H1 (cell line): ENCODE measurements at regions not wholly inside any gene's neighbourhood (a gene's known extent, or its start where the extent isn't known, plus 50 kb on each side); places are given as distances from the start of the nearest gene placed in this dataset.
A peak's percentile ranks its signal among the peaks of the same experiment; 100 is the strongest.

Experiments
- CTCF ChIA-PET: fragments of 300-600 bp; sonication (Branson Sonifier 250); formaldehyde crosslinking; loops from one replicate; lab custom pipeline; 2021; ENCODE audit not compliant: partially characterized antibody; lab: Charles Lee
- POLR2A ChIA-PET: fragments of 300-600 bp; sonication (Branson Sonifier 250); formaldehyde crosslinking; loops from one replicate; lab custom pipeline; 2021; ENCODE audit warnings: inconsistent platforms; ENCODE audit not compliant: partially characterized antibody; lab: Charles Lee
- DNase-seq, 2 experiments: peaks; one replicate each; pipeline versions ENCODE4 v3.0.0 to v3.0.0-alpha.2; 2010 to 2022; ENCODE audit warnings: low spot score in 2 of 2, low read depth in 1 of 2, mixed read lengths in 1 of 2
- FAIRE-seq: peaks from 2 replicates; lab custom pipeline; 2011; peaks lifted over from hg19 to GRCh38; lab: Jason Lieb, UNC
- H2AFZ ChIP-seq: 2 replicates; pipeline ENCODE4 v1.8.1; 2012; ENCODE audit warnings: low read length, inconsistent platforms
- H2AK5ac ChIP-seq: 2 replicates; pipeline ENCODE4 v1.6.1; 2013; ENCODE audit warnings: low read depth, low read length
- H2BK120ac ChIP-seq: replicated peaks from 2 replicates; pipeline ENCODE3; 2013; ENCODE audit warnings: low read depth, low read length, inconsistent platforms
- H2BK12ac ChIP-seq: 2 replicates; pipeline ENCODE4 v1.6.1; 2013; ENCODE audit warnings: low read depth, low read length
- H2BK15ac ChIP-seq: 2 replicates; pipeline ENCODE4 v1.6.1; 2013; ENCODE audit warnings: low read length
- H2BK20ac ChIP-seq: 2 replicates; pipeline ENCODE4 v1.6.1; 2013; ENCODE audit warnings: low read length
- H2BK5ac ChIP-seq: 2 replicates; pipeline ENCODE4 v1.6.1; 2013; ENCODE audit warnings: low read depth, low read length
- H3K14ac ChIP-seq: 2 replicates; pipeline ENCODE4 v1.6.1; 2013; ENCODE audit warnings: inconsistent platforms; ENCODE audit not compliant: insufficient read length
- H3K18ac ChIP-seq: 2 replicates; pipeline ENCODE4 v1.6.1; 2013; ENCODE audit warnings: low read length; ENCODE audit errors: extremely low read depth
- H3K23ac ChIP-seq: 2 replicates; pipeline ENCODE4 v1.6.1; 2013; ENCODE audit warnings: inconsistent platforms; ENCODE audit not compliant: insufficient read length
- H3K23me2 ChIP-seq: 2 replicates; pipeline ENCODE4 v1.6.1; 2013; ENCODE audit warnings: low read depth, low read length
- H3K27ac ChIP-seq: 2 replicates; pipeline ENCODE4 v1.6.1; 2011; ENCODE audit warnings: low read depth, low read length, inconsistent platforms
- H3K27me3 ChIP-seq, 4 experiments: replicated peaks in 1 of 4; 1 replicate in 1 of 4; 2 replicates in 3 of 4; pipeline versions ENCODE4 v1.6.1 to v1.8.1; 2011 to 2013; ENCODE audit warnings: low read length in 3 of 4, mild to moderate bottlenecking in 3 of 4, inconsistent platforms in 2 of 4, mixed read lengths in 2 of 4, moderate library complexity in 1 of 4; ENCODE audit not compliant: control insufficient read depth in 3 of 4, insufficient read depth in 3 of 4; ENCODE audit errors: extremely low read depth in 1 of 4
- H3K36me3 ChIP-seq, 4 experiments: 2 replicates each; pipeline versions ENCODE4 v1.6.1 to v1.8.1; 2011 to 2013; ENCODE audit warnings: mild to moderate bottlenecking in 4 of 4, low read length in 3 of 4, moderate library complexity in 2 of 4, control low read depth in 1 of 4, inconsistent platforms in 1 of 4; ENCODE audit not compliant: insufficient read depth in 4 of 4, control insufficient read depth in 2 of 4
- H3K4ac ChIP-seq: replicated peaks from 2 replicates; pipeline ENCODE3; 2013; ENCODE audit warnings: low read length, low read depth, mixed read lengths, inconsistent platforms; ENCODE audit not compliant: insufficient read length
- H3K4me1 ChIP-seq, 4 experiments: replicated peaks in 1 of 4; 1 replicate in 1 of 4; 2 replicates in 3 of 4; pipeline versions ENCODE4 v1.6.1 to v1.8.1; 2011 to 2013; ENCODE audit warnings: low read length in 3 of 4, inconsistent platforms in 2 of 4, mixed read lengths in 1 of 4; ENCODE audit not compliant: insufficient read depth in 4 of 4, control insufficient read depth in 3 of 4
- H3K4me2 ChIP-seq, 2 experiments: 2 replicates each; pipeline versions ENCODE4 v1.6.1 to v1.8.1; 2011 to 2013; ENCODE audit warnings: low read depth in 2 of 2, low read length in 2 of 2, control low read depth in 1 of 2, inconsistent platforms in 1 of 2, mild to moderate bottlenecking in 1 of 2; ENCODE audit not compliant: insufficient read depth in 1 of 2
- H3K4me3 ChIP-seq, 4 experiments: fragments of 200-600, 300-600 bp in 1 of 4; sonication (generic), shearing (Covaris generic), sonication (Bioruptor Twin) in 1 of 4; 2 replicates each; pipeline versions ENCODE4 v1.5.1 to v1.8.1; 2011 to 2016; ENCODE audit warnings: low read length in 4 of 4, low read depth in 3 of 4, control low read depth in 2 of 4, inconsistent platforms in 2 of 4, mild to moderate bottlenecking in 2 of 4, mixed read lengths in 1 of 4, moderate library complexity in 1 of 4; ENCODE audit not compliant: insufficient read depth in 2 of 4; ENCODE audit errors: extremely low read depth in 1 of 4
- H3K56ac ChIP-seq: replicated peaks from 2 replicates; pipeline ENCODE3; 2013; ENCODE audit warnings: low read depth, mild to moderate bottlenecking, mixed read lengths, low read length, inconsistent platforms; ENCODE audit not compliant: insufficient read length
- H3K79me1 ChIP-seq: 2 replicates; pipeline ENCODE4 v1.6.1; 2013; ENCODE audit warnings: low read depth, low read length, control low read depth
- H3K79me2 ChIP-seq, 2 experiments: 2 replicates each; pipeline versions ENCODE4 v1.6.1 to v1.8.1; 2012 to 2013; ENCODE audit warnings: low read length in 2 of 2, mild to moderate bottlenecking in 2 of 2, inconsistent platforms in 1 of 2; ENCODE audit not compliant: insufficient read depth in 2 of 2, control insufficient read depth in 1 of 2
- H3K9ac ChIP-seq, 4 experiments: replicated peaks in 1 of 4; 1 replicate in 1 of 4; 2 replicates in 3 of 4; pipeline versions ENCODE4 v1.6.1 to v1.8.1; 2011 to 2013; ENCODE audit warnings: low read depth in 3 of 4, low read length in 3 of 4, control low read depth in 2 of 4, mild to moderate bottlenecking in 2 of 4, moderate library complexity in 2 of 4, inconsistent platforms in 1 of 4; ENCODE audit errors: extremely low read depth in 1 of 4
- H3K9me3 ChIP-seq, 2 experiments: 2 replicates each; pipeline versions ENCODE4 v1.6.1 to v1.8.1; 2012 to 2013; ENCODE audit warnings: mild to moderate bottlenecking in 2 of 2, moderate library complexity in 2 of 2, control low read depth in 1 of 2, inconsistent platforms in 1 of 2, low read depth in 1 of 2, low read length in 1 of 2, mixed read lengths in 1 of 2; ENCODE audit not compliant: insufficient read depth in 2 of 2
- H4K20me1 ChIP-seq, 2 experiments: replicated peaks in 1 of 2; 2 replicates each; pipeline versions ENCODE3 to v1.8.1; 2011 to 2013; ENCODE audit warnings: inconsistent platforms in 2 of 2, low read length in 2 of 2, mild to moderate bottlenecking in 1 of 2; ENCODE audit not compliant: insufficient read depth in 2 of 2, control insufficient read depth in 1 of 2
- H4K5ac ChIP-seq: 2 replicates; pipeline ENCODE4 v1.6.1; 2013; ENCODE audit warnings: low read length, low read depth, mixed read lengths, inconsistent platforms; ENCODE audit not compliant: insufficient read length
- H4K8ac ChIP-seq: 2 replicates; pipeline ENCODE4 v1.8.0; 2013; ENCODE audit warnings: mild to moderate bottlenecking, moderate library complexity, low read length, inconsistent platforms; ENCODE audit not compliant: insufficient read depth; ENCODE audit errors: extremely low read depth
- H4K91ac ChIP-seq: replicated peaks from 2 replicates; pipeline ENCODE3; 2013; ENCODE audit warnings: low read length, mixed read lengths, inconsistent platforms; ENCODE audit not compliant: insufficient read length
- BCL11A ChIP-seq, 2 experiments: IDR thresholded peaks; one replicate each; pipeline ENCODE4 v1.6.1; 2011; ENCODE audit warnings: low read depth in 2 of 2, low read length in 2 of 2, mild to moderate bottlenecking in 2 of 2
- BRCA1 ChIP-seq: IDR thresholded peaks from 2 replicates; pipeline ENCODE4 v1.6.1; 2012; ENCODE audit warnings: low read depth, low read length, improper control_type of control experiment
- CTBP2 ChIP-seq: IDR thresholded peaks from 2 replicates; pipeline ENCODE4 v1.7.0; 2011; ENCODE audit warnings: borderline replicate concordance, mild to moderate bottlenecking, moderate library complexity, mixed read lengths, low read length; ENCODE audit not compliant: insufficient read depth, insufficient read length
- FOSL1 ChIP-seq: IDR thresholded peaks from 2 replicates; pipeline ENCODE4 v1.6.1; 2011; ENCODE audit warnings: mild to moderate bottlenecking, low read depth, low read length, moderate library complexity; ENCODE audit not compliant: insufficient read depth
- KDM4A ChIP-seq: IDR thresholded peaks from one replicate; pipeline ENCODE4 v1.7.1; 2012; ENCODE audit warnings: low read depth, mild to moderate bottlenecking, moderate library complexity, low read length, inconsistent platforms; ENCODE audit not compliant: severe bottlenecking
- KDM5A ChIP-seq: fragments of 200-600 bp; IDR thresholded peaks from 2 replicates; pipeline ENCODE4 v1.7.1; 2012; ENCODE audit warnings: mild to moderate bottlenecking, low read length, inconsistent platforms, mixed read lengths
- POLR2A ChIP-seq, 2 experiments: IDR thresholded peaks; 1 replicate in 1 of 2; 2 replicates in 1 of 2; pipeline ENCODE4 v1.6.1; 2011; ENCODE audit warnings: low read depth in 2 of 2, low read length in 2 of 2, mild to moderate bottlenecking in 2 of 2; ENCODE audit errors: control extremely low read depth in 1 of 2
- RFX5 ChIP-seq: IDR thresholded peaks from 2 replicates; pipeline ENCODE4 v1.6.1; 2011; ENCODE audit warnings: low read depth, low read length, improper control_type of control experiment, borderline replicate concordance
- SIN3A ChIP-seq, 2 experiments: IDR thresholded peaks in 1 of 2; conservative IDR thresholded peaks in 1 of 2; 2 replicates each; pipeline ENCODE4 v1.6.1; 2011 to 2012; ENCODE audit warnings: low read length in 2 of 2, improper control_type of control experiment in 1 of 2, low read depth in 1 of 2, mild to moderate bottlenecking in 1 of 2
- TEAD4 ChIP-seq: IDR thresholded peaks from 2 replicates; pipeline ENCODE4 v1.6.1; 2012; ENCODE audit warnings: low read depth, low read length, inconsistent platforms, mixed read lengths

DNA sequence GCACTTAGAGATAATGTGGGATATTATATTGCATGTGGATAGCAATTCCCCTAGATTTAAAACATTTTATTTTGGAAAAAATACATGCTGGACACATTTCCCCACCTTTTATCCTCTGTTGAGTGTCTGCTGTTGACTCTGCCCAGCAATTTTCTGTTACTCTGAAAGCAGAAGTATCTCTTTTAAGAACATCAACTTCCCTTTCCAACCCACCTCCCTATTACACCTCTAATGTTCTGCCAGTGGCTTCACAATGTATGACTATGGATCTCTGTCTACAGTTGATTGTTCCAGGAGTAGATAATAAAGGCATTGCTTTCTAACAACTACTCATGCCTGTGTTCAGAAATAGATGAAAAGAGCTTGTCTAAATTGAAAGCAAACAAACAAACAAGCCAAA, 754.8 kb upstream of the SLITRK6 start:
- no peaks in the 10 kb centered on the region for H3K9me3 ChIP-seq
- no peak overlapping the region for H4K91ac ChIP-seq
- no peak overlapping the region for H4K5ac ChIP-seq
- no peak overlapping the region for H2BK12ac ChIP-seq
- TF ChIP-seq CTBP2 (no peak), POLR2A (IDR thresholded peaks at IDR 0.05; ENCODE audit: control extremely low read depth in 1 of 2, low read depth in 2 of 2, low read length in 2 of 2) (no peak), RFX5 (no peak), FOSL1 (no peak), SIN3A (conservative IDR thresholded peaks at IDR 0.05 in 1 of 2, IDR thresholded peaks at IDR 0.05 in 1 of 2; ENCODE audit: low read depth in 1 of 2, low read length in 2 of 2) (no peak), KDM4A (no peak), BRCA1 (no peak), KDM5A (no peak), TEAD4 (no peak), BCL11A (IDR thresholded peaks at IDR 0.05; ENCODE audit: low read depth in 2 of 2, low read length in 2 of 2) (no peak)
- H3K4me2 ChIP-seq, result no peak overlapping the region
- no peaks in the 10 kb centered on the region for H3K36me3 ChIP-seq
- no peak overlapping the region for H3K23ac ChIP-seq
- no peaks in the 10 kb centered on the region for H3K79me2 ChIP-seq
- no peaks in the 10 kb centered on the region for H3K79me1 ChIP-seq
- no peak for FAIRE-seq
- no peak overlapping the region for H3K9ac ChIP-seq
- no peak overlapping the region for H3K27ac ChIP-seq
- H3K14ac ChIP-seq, result no peak overlapping the region
- H2BK20ac ChIP-seq, result no peak overlapping the region
- H3K27me3 ChIP-seq, result no peaks in the 10 kb centered on the region
- no peak overlapping the region for H2AK5ac ChIP-seq
- no peak overlapping the region for H4K8ac ChIP-seq
- H3K4ac ChIP-seq, result no peak overlapping the region
- DNase-seq, result no peak
- H3K56ac ChIP-seq, result no peak overlapping the region
- CTCF ChIA-PET, result no interaction called here
- no peaks in the 10 kb centered on the region for H3K23me2 ChIP-seq
- no peaks in the 10 kb centered on the region for H3K4me1 ChIP-seq
- H3K18ac ChIP-seq, result no peak overlapping the region
- no peak overlapping the region for H2BK120ac ChIP-seq
- no peak overlapping the region for H2BK15ac ChIP-seq
- POLR2A ChIA-PET, result no interaction called here
- no peak overlapping the region for H2BK5ac ChIP-seq
- H3K4me3 ChIP-seq, result no peak overlapping the region
- H2AFZ ChIP-seq, result peak overlapping the region; percentile 68
- H4K20me1 ChIP-seq, result no peaks in the 10 kb centered on the region
